ENCODE measurements at regions not wholly inside any gene's neighbourhood (a gene's known extent, or its start where the extent isn't known, plus 50 kb on each side); places are given as distances from the start of the nearest gene placed in this dataset.

GRCh38 chr7:22658031-22658430, 69.0 kb upstream of the IL6 start:
- no peak for DNase-seq (ENCODE audit: low read depth in 2 of 2)

- no peak for DNase-seq (ENCODE audit: low read depth in 2 of 2)
Observed at GRCh38 chr7:22657479-22657878, 69.5 kb upstream of the IL6 start.

GRCh38 chr7:22655781-22656180, 71.2 kb upstream of the IL6 start:
- no peak for DNase-seq (ENCODE audit: low read depth in 2 of 2)

GRCh38 chr7:22654831-22655230, 72.2 kb upstream of the IL6 start:
- DNase-seq (ENCODE audit: low read depth in 2 of 2): no peak

GRCh38 chr7:22653951-22654350, 73.0 kb upstream of the IL6 start:
- no peak for DNase-seq (ENCODE audit: low read depth in 2 of 2)

GRCh38 chr7:22651534-22652243, 75.3 kb upstream of the IL6 start:
- DNase-seq (ENCODE audit: low read depth in 2 of 2): no peak

- no peak for DNase-seq (ENCODE audit: low read depth in 2 of 2)
Observed at GRCh38 chr7:22651036-22651435, 76.0 kb upstream of the IL6 start.

- DNase-seq (ENCODE audit: low read depth in 2 of 2): no peak
Observed at GRCh38 chr7:22649686-22650085, 77.3 kb upstream of the IL6 start.

GRCh38 chr7:22647451-22648257, 79.3 kb upstream of the IL6 start:
- DNase-seq (ENCODE audit: low read depth in 2 of 2): no peak

- DNase-seq (ENCODE audit: low read depth in 2 of 2): no peak
Observed at GRCh38 chr7:22645418-22646181, 81.4 kb upstream of the IL6 start.

GRCh38 chr7:22642454-22642853, 84.5 kb upstream of the IL6 start:
- no peak for DNase-seq (ENCODE audit: low read depth in 2 of 2)

GRCh38 chr7:22640269-22640668, 86.7 kb upstream of the IL6 start:
- DNase-seq (ENCODE audit: low read depth in 2 of 2): peak in 1 of 2 donors; percentile 5

GRCh38 chr7:22639396-22639795, 87.6 kb upstream of the IL6 start:
- no peak for DNase-seq (ENCODE audit: low read depth in 2 of 2)

- no peak for DNase-seq (ENCODE audit: low read depth in 2 of 2)
Observed at GRCh38 chr7:22635349-22635748, 91.7 kb upstream of the IL6 start.

- DNase-seq (ENCODE audit: low read depth in 2 of 2): no peak
Observed at GRCh38 chr7:22633954-22634474, 93.0 kb upstream of the IL6 start.

- DNase-seq (ENCODE audit: low read depth in 2 of 2): no peak
Observed at GRCh38 chr7:22633286-22633953, 93.6 kb upstream of the IL6 start.

- no peak for DNase-seq (ENCODE audit: low read depth in 2 of 2)
Observed at GRCh38 chr7:22632674-22633073, 94.3 kb upstream of the IL6 start.

GRCh38 chr7:22631730-22632129, 95.3 kb upstream of the IL6 start:
- DNase-seq (ENCODE audit: low read depth in 2 of 2): no peak

- no peak for DNase-seq (ENCODE audit: low read depth in 2 of 2)
Observed at GRCh38 chr7:22630069-22630468, 96.9 kb upstream of the IL6 start.

GRCh38 chr7:22629056-22629455, 97.9 kb upstream of the IL6 start:
- no peak for DNase-seq (ENCODE audit: low read depth in 2 of 2)

GRCh38 chr7:22628112-22628511, 98.9 kb upstream of the IL6 start:
- no peak for DNase-seq (ENCODE audit: low read depth in 2 of 2)

GRCh38 chr7:22627136-22627535, 99.9 kb upstream of the IL6 start:
- DNase-seq (ENCODE audit: low read depth in 2 of 2): no peak
